Memory B cell (primary cell): ENCODE measurements at regions not wholly inside any gene's neighbourhood (a gene's known extent, or its start where the extent isn't known, plus 50 kb on each side); places are given as distances from the start of the nearest gene placed in this dataset.

Experiments
- ATAC-seq: fragments of 150-1000 bp; cut with Tn5 transposase; 2 replicates; pipeline ENCODE4 v1.10.0; 2021; ENCODE audit warnings: low read depth, mild to moderate bottlenecking, moderate library complexity
- DNase-seq, 2 donors: peaks; one replicate each; pipeline ENCODE4 v3.0.0; 2022; ENCODE audit warnings: low spot score in 2 of 2
- H3K27ac Mint-ChIP-seq: one replicate; pipeline ENCODE4 v1.8.0; 2022; ENCODE audit warnings: mild to moderate bottlenecking, moderate library complexity, mixed read lengths
- H3K27me3 Mint-ChIP-seq: one replicate; pipeline ENCODE4 v1.8.0; 2022; ENCODE audit warnings: mixed read lengths
- H3K36me3 Mint-ChIP-seq: one replicate; pipeline ENCODE4 v1.8.0; 2022; ENCODE audit warnings: mild to moderate bottlenecking, mixed read lengths
- H3K4me1 Mint-ChIP-seq: one replicate; pipeline ENCODE4 v1.8.0; 2022; ENCODE audit warnings: mixed read lengths
- H3K4me3 Mint-ChIP-seq: one replicate; pipeline ENCODE4 v1.8.0; 2022; ENCODE audit warnings: mild to moderate bottlenecking, moderate library complexity, mixed read lengths
- H3K9me3 Mint-ChIP-seq: one replicate; pipeline ENCODE4 v1.8.0; 2022; ENCODE audit warnings: mixed read lengths

GRCh38 chr13:26456650-26457049 is 100.8 kb upstream of the WASF3 start:
- Mint-ChIP-seq H3K36me3 (no peaks in the 10 kb centered on the region), H3K4me1 (no peaks in the 10 kb centered on the region), H3K4me3 (no peak overlapping the region), H3K27me3 (peaks cover under 1% of the 10 kb centered on the region), H3K27ac (no peak overlapping the region), H3K9me3 (peaks cover under 1% of the 10 kb centered on the region)
- ATAC-seq = no peak
- DNase-seq = no peak

- ATAC-seq (no peak), DNase-seq (no peak)
- Mint-ChIP-seq H3K4me1 (no peaks in the 10 kb centered on the region), H3K27me3 (peaks cover 1% of the 10 kb centered on the region), H3K4me3 (no peak overlapping the region), H3K36me3 (no peaks in the 10 kb centered on the region), H3K27ac (no peak overlapping the region), H3K9me3 (no peaks in the 10 kb centered on the region)
Measured at GRCh38 chr13:26457212-26457611, 100.3 kb upstream of the WASF3 start.

DNA sequence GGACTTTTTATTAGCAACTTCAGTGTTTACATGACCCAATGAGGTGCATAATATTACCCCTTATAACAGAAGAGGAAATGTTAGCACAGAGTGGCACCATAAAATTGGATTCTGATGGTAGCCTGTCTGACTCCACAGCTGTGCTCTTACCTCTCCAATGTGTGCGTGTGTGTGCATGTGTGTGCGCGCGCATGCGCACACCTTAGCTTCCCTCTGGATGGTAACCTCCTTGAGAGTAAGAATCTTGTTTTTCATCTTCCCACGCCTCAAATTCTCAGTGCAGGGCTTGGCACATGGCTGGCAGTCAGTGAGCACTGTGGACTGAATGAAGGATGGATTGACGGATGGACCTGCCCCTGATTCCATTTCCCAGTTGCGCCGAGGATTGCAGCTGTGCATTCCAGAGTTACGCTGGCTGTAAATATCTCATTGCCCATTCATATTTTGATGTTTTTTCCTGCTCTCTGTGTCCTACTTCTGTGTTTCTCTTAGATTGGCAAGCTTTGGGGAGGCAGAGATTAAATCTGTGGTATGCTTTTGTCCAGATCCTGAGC is 99.2 kb upstream of the WASF3 start:
- DNase-seq (no peak), ATAC-seq (no peak)
- no peak overlapping the region for H3K4me3 Mint-ChIP-seq
- no peak overlapping the region for H3K27ac Mint-ChIP-seq
- H3K36me3 Mint-ChIP-seq = no peaks in the 10 kb centered on the region
- H3K4me1 Mint-ChIP-seq = no peaks in the 10 kb centered on the region
- H3K27me3 Mint-ChIP-seq = peaks cover 1% of the 10 kb centered on the region
- H3K9me3 Mint-ChIP-seq = no peaks in the 10 kb centered on the region

DNA sequence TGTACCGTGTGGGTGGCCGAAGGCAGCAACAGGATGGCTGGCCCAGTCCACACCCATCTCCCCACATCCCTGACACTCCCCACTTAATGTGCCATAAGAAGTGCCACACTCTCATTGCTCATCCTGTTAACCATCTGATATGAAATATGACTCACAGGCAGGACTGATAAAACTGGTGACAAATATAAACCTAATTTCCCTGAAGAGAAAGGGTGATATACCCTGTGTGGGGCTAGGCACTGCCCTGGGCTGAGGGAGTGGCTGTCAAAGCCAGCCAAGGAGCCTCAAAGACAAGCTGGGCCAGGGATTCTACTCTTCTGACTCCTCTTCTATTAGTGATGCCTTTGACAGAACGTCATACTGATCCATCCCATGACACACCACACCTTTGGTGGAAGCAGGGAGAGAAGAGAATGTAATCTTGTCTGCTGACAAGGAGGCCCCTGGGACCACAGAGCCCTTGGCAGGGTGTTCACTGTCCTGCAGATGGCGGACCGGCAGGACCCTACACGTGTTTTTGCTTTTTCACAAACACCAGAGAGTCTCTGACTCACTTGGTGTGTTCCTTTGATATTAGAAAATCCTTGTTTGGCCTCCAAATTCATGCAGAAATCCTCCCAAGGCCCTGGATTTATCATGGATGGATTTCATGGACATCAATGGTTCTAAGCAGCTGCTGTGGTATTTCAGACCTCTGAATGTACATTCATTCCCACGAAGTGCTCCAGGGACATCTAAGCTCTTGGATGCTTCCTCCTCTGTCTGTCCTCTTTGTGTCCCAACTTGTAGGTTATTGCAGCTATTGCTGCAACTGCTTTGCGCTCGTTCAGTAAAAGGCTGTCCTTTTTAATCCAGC is 98.0 kb upstream of the WASF3 start:
- H3K27me3 Mint-ChIP-seq = peaks cover 10% of the 10 kb centered on the region
- H3K9me3 Mint-ChIP-seq = no peaks in the 10 kb centered on the region
- H3K27ac Mint-ChIP-seq = no peak overlapping the region
- DNase-seq = no peak
- H3K36me3 Mint-ChIP-seq = no peaks in the 10 kb centered on the region
- peaks cover 2% of the 10 kb centered on the region for H3K4me1 Mint-ChIP-seq
- no peak overlapping the region for H3K4me3 Mint-ChIP-seq
- ATAC-seq = no peak

DNA sequence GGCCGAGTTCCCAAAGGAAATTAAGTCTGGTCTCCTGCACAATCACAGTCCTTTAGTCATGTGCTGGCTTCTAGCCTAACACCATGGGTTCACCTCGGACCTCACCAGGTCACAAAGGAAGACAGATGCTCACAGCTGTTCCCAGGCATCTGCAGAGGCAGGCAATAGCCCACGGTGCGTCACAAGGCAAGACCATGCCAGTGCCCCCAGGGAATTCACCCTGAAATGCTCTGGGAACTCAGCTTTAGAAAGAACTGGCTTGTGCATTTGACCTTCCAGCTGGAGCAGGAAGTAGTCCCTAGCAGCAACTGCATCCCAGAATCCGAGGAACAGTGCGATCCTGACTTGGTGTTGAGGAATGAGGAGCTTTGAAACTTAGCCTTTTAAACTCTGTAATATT is 96.8 kb upstream of the WASF3 start:
- ATAC-seq (no peak), DNase-seq (no peak)
- H3K27ac Mint-ChIP-seq = no peak overlapping the region
- H3K4me1 Mint-ChIP-seq = peaks cover 3% of the 10 kb centered on the region
- H3K4me3 Mint-ChIP-seq = no peak overlapping the region
- no peaks in the 10 kb centered on the region for H3K9me3 Mint-ChIP-seq
- H3K27me3 Mint-ChIP-seq = peaks cover 16% of the 10 kb centered on the region
- no peaks in the 10 kb centered on the region for H3K36me3 Mint-ChIP-seq

DNA sequence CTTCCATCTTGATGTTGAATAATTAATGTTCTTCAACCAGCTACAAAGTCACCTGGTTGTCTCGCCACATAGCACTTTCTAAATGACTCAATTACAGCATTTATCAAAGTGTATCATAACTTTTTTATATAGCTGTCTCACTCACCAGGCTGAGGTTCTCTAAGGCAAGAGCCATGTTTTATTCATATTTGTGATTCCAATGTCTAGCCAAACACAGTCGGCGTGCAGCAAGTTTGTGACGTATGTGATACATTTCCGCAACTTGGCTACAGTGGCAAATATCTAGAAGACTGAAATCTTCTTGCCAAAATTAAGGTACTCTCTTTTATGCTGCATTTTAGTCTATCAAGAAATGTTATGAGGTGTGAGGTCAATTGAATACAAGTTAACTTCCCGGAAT is 94.2 kb upstream of the WASF3 start:
- H3K9me3 Mint-ChIP-seq = no peaks in the 10 kb centered on the region
- ATAC-seq = no peak
- H3K27me3 Mint-ChIP-seq = peaks cover 18% of the 10 kb centered on the region
- peaks cover 3% of the 10 kb centered on the region for H3K4me1 Mint-ChIP-seq
- H3K36me3 Mint-ChIP-seq = no peaks in the 10 kb centered on the region
- H3K27ac Mint-ChIP-seq = no peak overlapping the region
- DNase-seq = no peak
- H3K4me3 Mint-ChIP-seq = no peak overlapping the region

DNA sequence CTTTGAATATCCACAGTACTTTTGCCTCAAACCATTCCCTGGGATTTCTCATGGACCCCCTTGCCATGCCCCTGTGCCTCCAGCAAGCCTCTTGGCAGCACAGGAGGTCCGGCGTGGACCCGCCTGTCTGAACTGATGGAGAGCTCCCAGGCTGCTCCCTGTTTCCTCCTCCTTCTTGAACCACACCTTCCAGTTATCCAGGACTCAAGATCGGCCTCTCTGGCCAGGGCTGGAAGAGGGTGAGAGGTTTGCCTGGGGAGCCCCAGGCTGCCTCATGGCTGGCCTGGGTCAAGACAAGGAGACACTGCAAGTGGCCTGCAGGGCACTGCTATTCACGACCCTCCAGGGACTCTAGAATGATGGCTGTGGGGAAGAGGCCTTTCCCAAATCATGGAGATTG is 93.6 kb upstream of the WASF3 start:
- Mint-ChIP-seq H3K4me1 (peaks cover 3% of the 10 kb centered on the region), H3K36me3 (no peaks in the 10 kb centered on the region), H3K27ac (no peak overlapping the region), H3K4me3 (no peak overlapping the region), H3K9me3 (no peaks in the 10 kb centered on the region), H3K27me3 (peaks cover 20% of the 10 kb centered on the region)
- DNase-seq (no peak), ATAC-seq (no peak)

GRCh38 chr13:26465514-26465913 is 92.0 kb upstream of the WASF3 start:
- Mint-ChIP-seq H3K27me3 (peaks cover 22% of the 10 kb centered on the region), H3K4me1 (peaks cover 3% of the 10 kb centered on the region), H3K27ac (no peak overlapping the region), H3K9me3 (peaks cover 1% of the 10 kb centered on the region), H3K4me3 (no peak overlapping the region), H3K36me3 (no peaks in the 10 kb centered on the region)
- no peak for DNase-seq
- ATAC-seq = no peak

DNA sequence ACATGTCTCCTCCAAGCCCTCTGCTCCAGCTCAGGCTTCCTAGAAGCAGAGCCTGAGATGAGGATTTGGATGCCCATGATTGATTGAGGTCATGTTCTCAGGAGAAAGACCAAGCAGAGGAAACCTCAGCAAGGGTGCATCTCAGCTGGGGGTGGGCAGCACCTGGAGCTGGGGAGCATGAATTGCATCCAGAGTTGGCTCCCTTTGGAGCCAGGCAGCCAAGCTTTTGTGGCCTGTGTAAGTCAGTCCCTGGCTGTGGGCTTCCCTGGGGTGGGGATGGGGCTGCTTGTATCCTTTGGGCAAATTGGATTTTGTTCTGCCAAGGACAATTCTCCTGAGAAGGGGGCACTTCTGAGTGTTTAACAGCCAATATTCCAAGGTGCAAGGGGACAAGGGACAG is 91.5 kb upstream of the WASF3 start:
- Mint-ChIP-seq H3K27me3 (peaks cover 22% of the 10 kb centered on the region), H3K36me3 (no peaks in the 10 kb centered on the region), H3K4me3 (no peak overlapping the region), H3K27ac (no peak overlapping the region), H3K4me1 (peaks cover 3% of the 10 kb centered on the region), H3K9me3 (peaks cover 1% of the 10 kb centered on the region)
- ATAC-seq = no peak
- no peak for DNase-seq

GRCh38 chr13:26468265-26468801 is 89.2 kb upstream of the WASF3 start:
- DNase-seq (no peak), ATAC-seq (no peak)
- peaks cover 20% of the 10 kb centered on the region for H3K27me3 Mint-ChIP-seq
- H3K4me3 Mint-ChIP-seq = no peak overlapping the region
- H3K36me3 Mint-ChIP-seq = no peaks in the 10 kb centered on the region
- no peak overlapping the region for H3K27ac Mint-ChIP-seq
- peaks cover 1% of the 10 kb centered on the region for H3K9me3 Mint-ChIP-seq
- peaks cover 3% of the 10 kb centered on the region for H3K4me1 Mint-ChIP-seq

- Mint-ChIP-seq H3K36me3 (no peaks in the 10 kb centered on the region), H3K4me3 (no peak overlapping the region), H3K27me3 (peaks cover 15% of the 10 kb centered on the region), H3K4me1 (peaks cover under 1% of the 10 kb centered on the region), H3K27ac (no peak overlapping the region), H3K9me3 (peaks cover 1% of the 10 kb centered on the region)
- no peak for ATAC-seq
- no peak for DNase-seq
Measured at GRCh38 chr13:26469602-26470001, 87.9 kb upstream of the WASF3 start.

GRCh38 chr13:26471807-26472206 is 85.7 kb upstream of the WASF3 start:
- Mint-ChIP-seq H3K27ac (no peak overlapping the region), H3K4me1 (peaks cover 5% of the 10 kb centered on the region), H3K9me3 (peaks cover 1% of the 10 kb centered on the region), H3K36me3 (no peaks in the 10 kb centered on the region), H3K27me3 (peaks cover 16% of the 10 kb centered on the region), H3K4me3 (no peak overlapping the region)
- no peak for ATAC-seq
- no peak for DNase-seq

DNA sequence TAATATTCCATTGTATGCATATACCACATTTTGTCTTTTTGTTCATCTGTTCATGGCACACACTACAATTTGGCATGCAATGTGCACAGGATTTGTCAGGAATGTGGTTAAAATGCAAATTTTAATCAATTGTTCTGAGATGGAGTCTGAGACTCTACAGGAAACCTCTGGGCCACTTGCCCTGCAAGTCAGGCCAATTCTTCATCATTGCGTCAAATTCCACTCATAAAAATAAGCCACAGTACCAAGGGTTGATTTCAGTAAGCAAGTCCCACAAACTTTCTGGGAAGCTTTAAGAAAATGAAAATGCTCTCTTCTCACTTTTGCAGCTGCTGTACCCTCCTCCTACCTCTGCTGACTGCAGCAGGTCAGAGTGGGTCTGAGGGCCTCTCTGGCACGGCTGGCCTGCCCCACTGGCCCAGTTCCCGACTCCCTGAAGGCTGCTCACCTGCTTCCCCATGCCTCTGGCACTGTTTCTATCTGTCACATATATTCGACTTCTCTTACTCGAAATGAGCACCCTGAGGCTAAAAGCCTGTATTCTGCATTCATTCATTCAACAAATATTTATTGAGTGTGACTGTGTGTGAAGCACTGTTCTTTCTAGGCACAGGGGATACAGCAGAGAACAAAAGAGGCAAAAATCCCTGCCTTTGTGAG is 83.8 kb upstream of the WASF3 start:
- H3K4me1 Mint-ChIP-seq = peaks cover 8% of the 10 kb centered on the region
- H3K36me3 Mint-ChIP-seq = no peaks in the 10 kb centered on the region
- H3K9me3 Mint-ChIP-seq = peaks cover 1% of the 10 kb centered on the region
- H3K27me3 Mint-ChIP-seq = peaks cover 14% of the 10 kb centered on the region
- DNase-seq (no peak), ATAC-seq (no peak)
- H3K27ac Mint-ChIP-seq = no peak overlapping the region
- no peak overlapping the region for H3K4me3 Mint-ChIP-seq

DNA sequence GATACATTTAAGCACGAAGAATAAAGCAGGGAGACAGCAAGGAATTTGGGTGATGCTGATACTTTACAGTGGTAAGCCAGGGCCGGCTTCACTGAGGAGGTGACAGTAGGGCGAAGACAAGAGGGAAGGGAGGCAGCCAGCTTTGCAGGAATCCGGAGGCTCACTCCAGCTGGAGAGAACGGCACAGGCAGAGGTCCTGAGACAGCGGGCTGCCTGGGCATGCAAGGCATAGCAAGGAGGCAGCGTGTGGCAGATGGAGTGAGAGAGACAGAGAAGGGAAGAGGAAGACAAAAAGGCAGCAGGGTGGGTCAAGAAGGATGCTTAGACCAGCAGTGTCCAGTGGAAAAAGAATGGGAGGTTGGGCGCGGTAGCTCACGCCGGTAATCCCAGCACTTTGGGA is 83.2 kb upstream of the WASF3 start:
- Mint-ChIP-seq H3K9me3 (peaks cover 1% of the 10 kb centered on the region), H3K36me3 (no peaks in the 10 kb centered on the region), H3K4me1 (peaks cover 8% of the 10 kb centered on the region), H3K4me3 (no peak overlapping the region), H3K27ac (no peak overlapping the region), H3K27me3 (peaks cover 16% of the 10 kb centered on the region)
- ATAC-seq (no peak), DNase-seq (no peak)
